A204.1 (cell line): ENCODE measurements at regions not wholly inside any gene's neighbourhood (a gene's known extent, or its start where the extent isn't known, plus 50 kb on each side); places are given as distances from the start of the nearest gene placed in this dataset.
"Not testable (repeated sequence)": the region's sequence is repeated elsewhere in the genome, so short reads cannot be mapped to it uniquely, and the experiment has no call there.

ENCODE experiments used
- FAIRE-seq: peaks from 2 replicates; lab custom pipeline; 2012; peaks lifted over from hg19 to GRCh38; lab: Jason Lieb, UNC

DNA sequence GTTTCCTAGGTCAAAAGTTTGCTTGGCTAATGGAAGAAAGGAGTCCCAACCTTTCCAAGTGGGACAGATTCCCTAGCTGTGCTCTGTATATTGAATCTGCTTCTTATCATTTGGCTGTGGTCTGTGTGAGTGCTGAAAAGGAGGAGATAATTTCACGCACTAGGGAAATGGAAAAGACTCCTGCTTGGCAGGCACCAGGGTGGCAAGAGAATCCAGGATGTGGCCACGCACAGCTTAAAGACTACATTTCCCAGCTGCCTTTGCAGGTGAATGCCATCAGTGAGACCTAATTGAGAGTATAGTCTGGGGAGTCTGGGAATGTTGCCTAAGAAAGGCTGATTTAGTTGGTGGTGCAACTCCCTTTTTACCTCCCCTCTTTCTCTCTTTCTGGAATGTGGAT is 253.5 kb upstream of the PLGLB1 start:
- FAIRE-seq, result not testable (repeated sequence)

DNA sequence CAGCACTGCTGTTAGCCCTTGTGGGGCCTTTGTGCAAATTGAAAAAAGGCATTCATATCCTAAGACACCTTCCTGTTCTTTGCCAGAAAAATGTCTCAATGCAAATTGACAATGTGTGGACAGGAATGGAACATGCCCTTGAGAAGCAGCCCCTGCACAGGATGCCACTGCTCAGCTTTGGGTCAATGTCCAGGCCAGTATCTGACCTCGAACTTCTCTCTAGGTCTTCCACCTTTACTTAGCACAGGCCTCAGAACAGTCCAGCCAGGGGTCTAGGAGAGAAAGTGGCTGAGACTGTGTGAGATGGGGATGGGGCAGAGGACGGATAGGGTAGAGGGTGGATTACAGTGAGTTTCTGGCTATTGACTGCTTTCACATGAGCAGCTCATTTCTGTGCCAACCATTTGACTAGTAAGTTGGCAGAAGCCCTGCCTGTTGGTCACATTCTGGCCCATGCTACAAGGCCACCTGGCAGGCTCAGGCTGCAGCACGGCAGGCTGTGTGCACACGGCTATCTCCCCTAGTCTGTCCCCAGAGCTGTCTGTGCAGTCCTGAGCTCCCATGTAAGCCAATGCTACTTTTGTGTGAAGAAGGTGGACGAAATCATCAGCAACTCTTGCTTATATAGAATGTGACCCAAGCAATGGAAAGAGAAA is 254.5 kb upstream of the PLGLB1 start:
- not testable (repeated sequence) for FAIRE-seq

DNA sequence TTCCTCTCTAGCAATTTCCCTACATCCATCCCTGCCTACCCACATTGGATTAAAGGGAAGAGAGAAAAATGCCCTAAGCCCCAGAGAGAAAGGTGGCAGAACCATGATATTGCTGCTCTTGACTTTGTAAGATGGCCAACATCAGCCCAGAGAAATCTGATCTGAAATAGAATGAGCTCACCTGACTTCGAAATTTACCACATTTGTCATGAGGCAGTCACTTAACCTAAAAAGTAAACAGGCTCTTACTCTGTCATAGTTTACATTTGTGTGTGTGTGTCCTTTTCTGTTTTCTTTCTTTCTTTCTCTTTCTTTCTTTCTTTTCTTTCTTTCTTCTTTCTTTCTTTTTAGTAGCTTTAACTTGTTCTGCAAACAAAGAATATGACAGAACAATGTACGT is 255.0 kb upstream of the PLGLB1 start:
- FAIRE-seq, result not testable (repeated sequence)

DNA sequence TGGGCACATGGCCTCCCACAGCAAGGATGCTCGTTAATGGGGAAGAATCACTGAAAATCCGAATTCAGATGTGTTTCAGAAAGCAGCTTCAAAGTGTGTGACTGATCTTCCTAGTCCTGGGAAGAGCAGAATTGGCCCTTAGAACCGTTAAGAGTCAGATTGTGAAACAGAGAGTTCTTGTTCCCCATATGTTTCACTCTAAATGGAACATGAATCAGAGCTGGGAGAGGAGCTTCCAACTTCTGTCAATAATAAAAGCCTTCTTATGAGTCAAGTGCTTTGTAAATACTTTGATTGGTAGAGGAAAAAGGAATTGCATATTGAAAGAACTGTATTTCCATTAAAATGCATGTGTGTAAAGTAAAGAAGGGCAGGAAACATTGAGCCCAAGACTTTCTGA is 256.1 kb upstream of the PLGLB1 start:
- not testable (repeated sequence) for FAIRE-seq

DNA sequence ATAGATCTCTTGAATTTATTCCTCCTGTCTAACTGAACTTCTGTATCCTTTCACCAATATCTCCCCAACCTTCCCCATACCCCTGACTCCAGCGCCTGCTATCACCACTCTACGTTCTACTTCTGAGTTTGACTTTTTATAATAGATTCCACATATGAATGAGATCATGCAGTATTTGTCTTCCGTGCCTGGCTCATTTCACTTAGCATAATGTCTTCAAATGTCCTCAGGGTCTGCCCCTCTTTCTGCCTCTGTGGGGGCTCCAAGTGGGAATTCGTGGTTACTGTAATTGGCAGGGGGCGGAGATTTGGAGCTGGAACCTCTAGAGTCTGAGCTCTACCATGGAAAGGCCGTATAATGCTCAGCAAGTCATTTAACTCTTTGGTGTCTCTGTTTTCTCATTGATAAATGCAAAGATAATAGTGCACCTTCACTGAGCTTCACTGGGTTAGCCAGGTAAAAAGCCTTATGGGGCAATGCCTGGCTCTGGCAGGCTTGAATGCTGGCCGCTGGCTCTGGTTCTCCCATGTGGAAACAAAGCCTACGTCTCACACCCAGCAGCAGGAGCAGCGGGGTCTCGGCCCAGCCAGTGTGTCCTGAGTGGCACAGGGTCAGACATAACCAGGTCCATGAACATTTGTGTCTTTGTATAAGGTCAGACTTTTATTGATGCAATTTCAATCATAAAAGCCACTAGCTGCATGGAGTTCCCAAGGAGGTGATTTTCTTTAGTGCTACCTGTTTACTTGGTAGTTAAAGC is 259.1 kb upstream of the PLGLB1 start:
- FAIRE-seq, result not testable (repeated sequence)

DNA sequence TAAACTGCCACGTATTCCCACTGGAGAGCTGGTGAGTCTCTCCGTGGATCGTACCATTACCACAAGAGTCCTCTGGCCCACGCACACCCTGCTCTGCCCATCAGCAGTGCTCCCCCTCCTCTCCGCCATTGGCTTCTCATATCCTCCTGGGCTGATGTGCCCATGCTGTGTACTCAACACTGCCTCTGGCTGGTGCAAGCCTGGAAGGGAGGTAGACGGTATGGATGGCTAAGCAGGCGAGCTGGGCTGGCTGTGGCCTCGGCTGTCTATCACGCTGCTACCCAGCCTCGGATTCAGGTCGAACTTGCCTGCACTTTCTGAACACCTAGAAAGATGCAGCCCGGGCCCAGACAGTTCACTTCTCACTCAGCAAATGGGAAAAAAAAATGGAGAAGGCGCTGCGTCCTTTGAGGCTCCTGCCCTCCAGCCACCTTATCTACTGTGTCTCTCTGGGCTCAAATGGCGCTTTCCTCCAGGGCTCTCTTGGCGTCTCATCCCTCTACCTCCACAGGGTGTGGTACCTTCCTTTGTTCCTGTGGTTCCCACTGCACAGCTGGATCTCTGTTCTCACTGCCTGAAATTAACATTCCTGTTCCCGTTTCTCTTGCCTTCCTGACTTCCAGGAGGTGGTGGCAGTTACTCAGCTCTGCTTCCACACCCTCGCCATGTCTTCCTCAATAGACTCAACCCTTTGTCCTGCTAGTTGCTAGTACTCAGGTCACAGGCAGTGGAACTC is 262.3 kb upstream of the PLGLB1 start:
- FAIRE-seq, result not testable (repeated sequence)

DNA sequence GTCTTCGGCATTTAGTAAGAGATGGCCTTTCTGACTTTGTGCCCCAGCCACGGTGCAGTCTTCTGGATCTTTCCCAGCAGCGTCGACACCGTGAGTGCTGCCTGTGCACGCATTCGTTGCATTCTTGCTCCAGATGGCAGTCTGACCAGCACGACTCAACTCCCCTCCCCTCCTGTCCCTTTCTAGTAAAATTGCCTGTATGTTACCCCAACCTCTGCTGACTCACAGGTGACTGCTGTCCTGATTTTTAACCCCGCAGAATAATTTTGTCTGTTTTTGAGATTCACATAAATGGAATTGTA is 262.8 kb upstream of the PLGLB1 start:
- not testable (repeated sequence) for FAIRE-seq

DNA sequence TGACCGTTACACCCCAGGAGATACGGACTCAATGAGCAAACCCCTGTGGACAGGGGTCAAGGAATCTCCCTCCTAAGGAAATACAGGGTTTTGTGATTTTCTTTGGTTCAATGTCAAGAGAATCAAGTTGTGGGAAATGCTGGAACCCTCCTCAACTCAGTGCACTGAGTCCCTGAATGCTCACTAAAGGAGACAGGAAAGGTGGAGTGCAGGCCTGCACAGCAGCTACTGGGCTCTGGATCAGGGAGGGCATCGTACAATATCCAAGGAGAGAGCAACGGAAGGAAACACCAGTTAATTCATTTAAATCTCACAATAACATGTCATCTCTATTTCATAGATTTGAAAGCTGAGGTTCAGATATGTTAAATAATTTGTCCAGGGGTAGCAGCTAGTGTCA is 263.5 kb upstream of the PLGLB1 start:
- not testable (repeated sequence) for FAIRE-seq

DNA sequence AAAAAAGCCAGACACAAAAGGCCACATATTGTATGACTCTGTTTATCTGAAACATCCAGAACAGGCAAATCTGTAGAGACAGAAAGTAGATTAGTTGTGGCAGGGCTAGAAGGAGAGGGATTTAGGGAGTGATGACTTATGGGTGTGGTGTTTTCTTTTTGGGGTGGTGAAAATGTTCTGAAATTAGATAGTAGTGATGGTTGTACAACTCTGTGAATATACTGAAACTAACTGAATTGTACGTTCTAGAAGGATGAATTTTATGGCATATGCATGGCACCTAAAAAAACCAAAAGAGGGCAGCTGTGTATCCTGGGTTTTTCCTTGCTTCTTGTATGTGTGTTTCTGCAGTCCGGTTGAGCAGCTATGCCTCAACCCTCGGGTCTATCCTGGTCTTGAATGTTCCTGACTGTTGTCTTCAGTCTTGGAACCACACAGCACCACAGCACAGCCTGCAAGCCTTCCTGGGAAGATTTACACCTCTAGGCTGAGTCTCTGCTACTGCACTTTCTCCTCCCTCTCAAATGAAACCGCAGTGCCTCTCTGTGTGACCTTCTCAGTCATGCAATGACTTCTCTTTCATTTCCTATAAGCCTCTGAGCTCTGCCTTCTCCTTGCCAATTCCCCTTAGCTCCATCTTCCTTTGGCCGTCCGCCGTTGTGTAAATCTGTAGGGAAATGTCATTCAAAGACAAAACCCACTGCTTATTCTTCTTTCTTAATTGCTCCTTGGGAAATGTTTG is 269.1 kb upstream of the PLGLB1 start:
- not testable (repeated sequence) for FAIRE-seq

DNA sequence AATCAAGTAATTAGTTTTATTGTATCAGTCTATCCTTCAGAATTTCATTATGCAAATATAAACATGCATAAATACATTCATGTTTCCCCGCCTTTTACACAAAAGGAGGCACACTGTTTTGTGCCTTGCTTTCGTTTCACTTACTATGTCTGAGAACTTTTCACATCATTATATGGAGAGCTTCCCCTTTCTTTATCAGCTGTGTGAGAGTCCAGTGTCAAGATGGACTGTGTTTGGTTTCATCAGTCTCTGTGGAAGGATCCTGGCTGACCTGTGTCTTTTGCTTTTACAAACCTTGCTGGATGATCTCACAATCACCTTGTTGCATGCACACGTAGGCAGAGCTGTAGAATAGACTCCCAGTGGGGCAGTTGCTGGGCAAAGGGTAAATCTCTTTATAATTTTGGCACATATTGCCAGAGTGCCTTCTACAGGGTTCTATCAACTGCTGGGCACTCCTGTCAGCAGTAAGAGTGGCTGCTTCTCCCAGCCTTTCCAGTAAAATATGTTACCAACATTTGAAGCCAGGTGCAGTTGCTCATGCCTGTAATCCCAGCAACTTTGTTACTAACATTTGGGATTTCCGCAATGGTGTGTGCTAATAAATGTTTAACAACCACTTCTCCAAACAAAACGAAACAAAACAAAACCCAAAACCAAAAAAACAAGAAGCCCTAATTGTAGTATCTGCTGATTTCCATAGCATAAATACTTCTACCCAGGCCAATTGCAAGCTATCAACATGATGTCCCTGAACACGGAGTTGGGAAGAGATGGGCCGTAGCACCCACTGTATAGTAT is 270.0 kb upstream of the PLGLB1 start:
- FAIRE-seq, result not testable (repeated sequence)

DNA sequence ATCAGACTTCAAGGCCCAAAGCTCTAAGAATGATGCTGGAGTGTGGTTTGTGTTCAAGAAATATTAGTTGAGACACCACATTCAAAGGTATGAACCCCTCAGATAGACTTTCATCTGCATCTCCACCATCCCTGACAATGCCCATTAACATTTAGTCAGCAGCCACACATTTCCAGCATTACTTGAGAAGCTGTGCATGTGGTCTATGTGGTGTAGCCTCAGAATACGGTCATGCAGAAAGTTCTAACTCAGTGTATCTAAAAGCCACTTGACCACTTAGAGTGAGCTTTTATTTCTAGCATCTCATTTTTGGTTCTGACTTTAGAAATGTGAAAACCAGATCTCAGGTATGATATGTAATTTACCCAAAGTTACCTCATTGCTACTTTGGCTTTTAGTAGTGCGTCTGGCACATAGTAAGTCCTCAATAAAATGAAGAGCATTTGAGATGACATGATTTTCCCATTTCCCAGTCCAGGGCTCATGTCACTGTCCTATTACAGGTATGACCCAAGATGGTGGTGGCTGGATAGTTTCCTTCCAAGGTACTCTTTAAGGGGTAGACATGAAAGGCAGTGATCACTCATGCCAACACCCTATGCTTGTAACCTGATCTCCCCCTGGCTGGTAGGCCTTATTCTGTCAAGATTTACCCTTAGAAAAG is 272.4 kb upstream of the PLGLB1 start:
- not testable (repeated sequence) for FAIRE-seq

DNA sequence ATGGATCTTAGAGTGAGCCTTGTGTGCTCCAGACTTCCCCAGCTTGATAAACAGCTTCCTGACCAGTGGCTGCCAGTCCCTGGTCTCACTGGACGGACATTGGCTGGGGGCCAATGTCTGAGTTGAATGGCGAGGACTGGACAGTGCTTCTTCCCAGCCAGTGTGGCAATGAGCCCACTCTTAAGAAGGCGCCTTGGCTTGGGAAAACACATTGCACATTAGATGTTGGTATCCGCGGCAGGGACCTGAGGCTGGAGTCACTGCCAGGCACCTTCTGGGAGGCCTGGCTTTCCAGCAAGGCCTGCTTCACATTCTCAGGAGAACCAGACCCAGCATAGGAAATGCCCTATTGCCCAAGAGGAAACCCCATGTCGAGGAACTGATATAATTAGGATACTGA is 273.5 kb upstream of the PLGLB1 start:
- not testable (repeated sequence) for FAIRE-seq

DNA sequence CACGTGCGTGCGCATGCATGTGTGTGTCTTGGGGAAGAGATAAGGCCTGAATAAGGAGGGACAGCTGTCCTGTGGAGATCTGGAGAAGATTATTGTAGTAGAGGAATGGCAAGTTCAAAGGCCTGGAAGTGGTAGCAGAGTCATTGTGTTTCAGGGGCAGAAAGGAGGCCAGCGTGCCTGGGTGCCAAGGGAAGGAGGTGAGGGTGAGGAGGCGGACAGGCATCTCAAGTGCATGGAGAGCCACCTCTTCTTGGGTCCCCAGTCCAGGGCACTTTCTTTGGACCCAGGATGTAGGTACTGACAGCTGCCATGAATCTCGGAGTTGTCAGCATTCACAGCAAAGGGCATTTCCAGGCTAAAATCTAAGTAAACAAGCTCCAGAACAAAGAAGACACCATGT is 279.7 kb upstream of the PLGLB1 start:
- not testable (repeated sequence) for FAIRE-seq

DNA sequence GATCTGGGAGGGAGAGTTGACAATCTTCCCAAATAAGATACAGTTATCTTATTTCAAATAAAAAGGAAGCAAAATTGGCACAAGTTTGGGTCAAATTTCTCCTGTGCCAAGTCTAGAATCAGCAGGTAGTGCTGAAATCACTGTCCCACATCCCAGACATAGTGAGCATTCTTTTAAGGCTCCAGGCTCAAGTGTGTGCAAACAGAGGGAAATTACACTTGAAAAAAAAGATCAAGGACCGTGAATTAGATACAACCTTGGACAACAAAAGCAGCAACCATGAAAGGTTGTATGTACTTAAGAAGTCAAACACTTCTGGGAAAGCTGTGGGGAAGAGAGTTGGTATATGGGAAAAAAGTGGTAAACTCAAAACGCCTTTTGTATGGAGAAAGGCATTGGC is 280.2 kb upstream of the PLGLB1 start:
- not testable (repeated sequence) for FAIRE-seq

DNA sequence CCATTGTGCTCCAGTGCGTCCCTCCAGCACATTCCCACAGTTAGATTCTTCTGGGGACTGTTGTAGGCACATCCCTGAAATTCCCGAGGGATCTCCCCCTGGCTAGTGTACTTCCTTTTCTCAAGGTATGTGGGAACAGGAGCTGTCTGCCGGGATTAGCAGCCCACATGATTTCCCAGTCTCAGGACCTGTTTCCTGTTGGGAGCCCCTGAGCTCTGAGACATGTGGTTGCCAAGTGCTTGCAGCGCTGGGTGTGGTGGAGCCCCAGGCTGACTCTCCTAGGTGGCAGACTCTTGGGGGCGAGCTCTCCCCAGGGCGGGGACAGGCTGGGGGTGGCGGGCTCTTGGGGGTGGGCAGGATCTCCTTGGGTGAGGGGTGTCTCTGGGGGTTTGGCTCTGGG is 287.0 kb upstream of the PLGLB1 start:
- FAIRE-seq, result not testable (repeated sequence)

DNA sequence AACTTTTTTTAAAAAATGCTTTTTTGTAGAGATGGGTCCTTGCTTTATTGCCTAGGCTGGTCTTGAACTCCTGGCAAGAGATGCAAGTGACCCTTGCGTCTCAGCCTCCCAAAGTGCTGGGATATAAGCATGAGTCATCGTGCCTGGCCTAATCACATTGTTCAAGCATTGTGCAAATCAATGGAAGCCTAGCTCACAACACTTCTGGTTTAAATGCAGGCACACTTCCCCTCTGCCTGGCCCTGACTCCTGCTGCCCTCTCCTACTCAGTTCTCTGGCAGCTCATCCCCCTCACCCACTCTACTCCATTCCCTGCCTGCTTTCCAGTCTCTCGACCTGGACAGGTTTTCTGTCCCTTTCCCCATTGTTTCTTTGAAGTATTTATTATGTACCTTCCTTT is 288.1 kb upstream of the PLGLB1 start:
- not testable (repeated sequence) for FAIRE-seq

DNA sequence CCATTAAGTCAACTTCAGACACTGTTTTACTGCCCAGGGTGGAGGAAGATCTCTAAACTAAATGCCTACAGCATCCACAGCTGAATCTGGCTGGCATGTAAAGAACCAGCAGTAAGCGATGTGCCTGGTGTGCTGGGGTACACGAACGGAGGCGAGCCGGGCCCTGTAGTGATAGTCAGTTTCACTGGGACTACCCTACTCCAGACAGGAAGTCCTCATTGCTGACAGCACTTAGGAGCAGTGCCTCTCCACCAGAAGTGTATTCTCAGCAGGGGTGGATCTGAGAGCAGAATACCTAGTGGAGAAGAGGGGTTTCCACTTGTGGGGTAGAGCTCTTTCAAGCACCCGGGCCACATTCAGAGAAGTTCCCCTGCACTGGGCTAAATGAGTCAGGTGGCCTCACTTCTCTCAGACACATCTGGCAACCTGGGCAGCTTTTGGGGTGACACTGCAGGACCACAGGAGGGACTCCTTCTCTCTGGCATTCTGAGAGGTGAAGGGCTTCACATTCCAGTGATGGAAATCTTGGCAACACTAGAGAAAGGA is 290.3 kb upstream of the PLGLB1 start:
- not testable (repeated sequence) for FAIRE-seq

DNA sequence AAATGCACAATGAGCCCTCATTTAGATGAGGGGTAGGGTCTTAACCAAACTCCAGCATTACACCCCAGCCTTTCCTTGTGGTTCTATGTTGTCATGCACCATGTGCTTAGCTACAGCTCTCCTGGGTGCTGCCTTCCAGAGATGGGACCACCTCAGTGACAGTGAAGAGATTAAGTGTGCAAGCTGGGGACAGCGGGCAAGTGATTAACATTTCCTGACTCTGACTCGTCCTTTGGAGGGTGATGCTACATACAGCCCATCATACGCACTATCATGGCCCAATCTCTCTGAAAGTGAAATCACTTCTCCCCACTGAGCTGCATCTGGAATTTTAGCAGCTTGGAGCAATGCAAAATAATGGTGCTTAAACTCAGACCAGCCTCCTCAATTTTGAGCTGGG is 293.0 kb upstream of the PLGLB1 start:
- not testable (repeated sequence) for FAIRE-seq

DNA sequence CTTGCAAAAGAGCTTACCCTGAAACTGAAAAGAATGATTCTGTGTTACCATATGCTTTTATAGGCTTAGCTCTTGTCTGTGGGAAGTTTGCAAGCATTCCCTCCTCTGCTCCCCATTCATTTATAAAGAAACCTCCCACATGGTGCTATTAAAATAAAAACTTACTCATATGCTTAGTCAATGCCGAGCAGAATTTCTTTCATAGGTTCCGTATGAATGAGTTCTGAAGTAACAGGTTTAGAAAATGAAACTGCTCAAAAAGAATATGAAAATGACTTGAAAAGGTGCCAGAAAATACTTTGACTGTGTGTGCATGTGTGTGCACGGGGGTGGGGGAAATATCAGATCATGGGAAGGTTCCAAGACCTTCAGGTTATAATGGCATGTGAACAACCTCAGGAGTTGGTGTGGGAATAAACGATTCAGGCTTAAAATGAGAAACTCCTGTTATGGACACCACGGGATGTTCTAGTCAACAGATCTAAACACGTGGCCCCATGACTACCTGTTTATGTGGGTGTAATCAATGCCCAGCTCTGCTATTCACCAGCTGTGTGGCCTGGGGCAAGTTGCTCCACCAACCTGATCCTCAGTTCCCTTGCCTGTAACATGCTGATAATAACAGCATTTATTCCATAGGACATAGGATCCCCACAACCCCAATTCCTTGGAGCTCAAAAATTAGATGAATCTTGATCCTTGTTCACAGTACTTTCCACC is 293.7 kb upstream of the PLGLB1 start:
- FAIRE-seq, result not testable (repeated sequence)

DNA sequence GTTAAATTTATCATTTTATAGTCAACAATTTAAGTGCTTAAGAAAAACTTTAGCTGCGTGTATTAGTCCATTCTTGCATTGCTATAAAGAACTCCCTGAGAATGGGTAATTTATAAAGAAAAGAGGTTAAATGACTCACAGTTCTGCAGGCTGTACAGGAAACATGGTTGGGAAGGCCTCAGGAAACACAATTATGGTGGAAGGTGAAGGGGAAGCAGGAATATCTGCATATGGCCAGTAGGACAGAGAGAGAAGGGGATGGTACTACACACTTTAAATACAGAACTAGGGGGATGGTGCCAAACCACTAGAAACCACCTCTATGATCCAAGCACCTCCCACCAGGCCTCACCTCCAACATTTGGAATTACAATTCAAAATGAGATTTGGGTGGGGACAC is 295.5 kb upstream of the PLGLB1 start:
- FAIRE-seq, result not testable (repeated sequence)
